AG09309 (cell line): ENCODE measurements at regions not wholly inside any gene's neighbourhood (a gene's known extent, or its start where the extent isn't known, plus 50 kb on each side); places are given as distances from the start of the nearest gene placed in this dataset.

Experiments
- DNase-seq: peaks from one replicate; pipeline ENCODE4 v3.0.0-alpha.2; 2010; ENCODE audit warnings: low read depth
- H3K4me3 ChIP-seq: 2 replicates; pipeline ENCODE4 v1.5.1; 2011; ENCODE audit warnings: mild to moderate bottlenecking, low read depth, low read length, moderate library complexity; ENCODE audit not compliant: control insufficient read depth
- TF ChIP-seq, protein P1 (sequence below): IDR thresholded peaks from 2 replicates; pipeline ENCODE4 v1.5.1; 2011; ENCODE audit warnings: mild to moderate bottlenecking, low read depth, low read length, inconsistent platforms; ENCODE audit not compliant: insufficient read depth, control insufficient read depth; ENCODE audit errors: missing control alignments

DNA sequence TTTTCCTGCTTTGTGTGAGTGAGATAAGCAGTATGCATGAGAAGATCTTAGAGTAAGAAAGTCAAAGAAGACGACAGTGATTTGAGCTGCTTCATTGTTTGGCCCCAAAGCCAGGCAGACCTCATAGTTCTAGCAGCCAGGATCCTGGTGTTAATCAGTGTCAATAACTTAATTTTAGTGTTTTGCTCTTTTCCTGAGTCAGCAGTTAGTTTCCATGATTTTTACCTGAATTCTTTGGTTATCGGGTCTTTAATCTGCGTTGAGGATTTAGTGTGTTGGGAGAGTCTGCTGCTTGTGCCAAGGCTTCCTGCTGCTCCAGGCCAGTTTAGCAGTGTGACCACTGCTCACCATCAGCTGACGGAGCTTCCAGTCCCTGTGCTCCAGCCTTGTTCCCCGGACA is 241.6 kb upstream of the SOX5 start:
- H3K4me3 ChIP-seq: no peak overlapping the region
- TF ChIP-seq, protein P1, sequence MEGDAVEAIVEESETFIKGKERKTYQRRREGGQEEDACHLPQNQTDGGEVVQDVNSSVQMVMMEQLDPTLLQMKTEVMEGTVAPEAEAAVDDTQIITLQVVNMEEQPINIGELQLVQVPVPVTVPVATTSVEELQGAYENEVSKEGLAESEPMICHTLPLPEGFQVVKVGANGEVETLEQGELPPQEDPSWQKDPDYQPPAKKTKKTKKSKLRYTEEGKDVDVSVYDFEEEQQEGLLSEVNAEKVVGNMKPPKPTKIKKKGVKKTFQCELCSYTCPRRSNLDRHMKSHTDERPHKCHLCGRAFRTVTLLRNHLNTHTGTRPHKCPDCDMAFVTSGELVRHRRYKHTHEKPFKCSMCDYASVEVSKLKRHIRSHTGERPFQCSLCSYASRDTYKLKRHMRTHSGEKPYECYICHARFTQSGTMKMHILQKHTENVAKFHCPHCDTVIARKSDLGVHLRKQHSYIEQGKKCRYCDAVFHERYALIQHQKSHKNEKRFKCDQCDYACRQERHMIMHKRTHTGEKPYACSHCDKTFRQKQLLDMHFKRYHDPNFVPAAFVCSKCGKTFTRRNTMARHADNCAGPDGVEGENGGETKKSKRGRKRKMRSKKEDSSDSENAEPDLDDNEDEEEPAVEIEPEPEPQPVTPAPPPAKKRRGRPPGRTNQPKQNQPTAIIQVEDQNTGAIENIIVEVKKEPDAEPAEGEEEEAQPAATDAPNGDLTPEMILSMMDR: no peak
- no peak for DNase-seq

- TF ChIP-seq, protein P1: no peak
- no peak overlapping the region for H3K4me3 ChIP-seq
- no peak for DNase-seq
These were observed 236.3 kb upstream of the SOX5 start for GRCh38 chr12:24185782-24186181.

GRCh38 chr12:24177889-24178288 is 228.4 kb upstream of the SOX5 start:
- no peak overlapping the region for H3K4me3 ChIP-seq
- TF ChIP-seq, protein P1: no peak
- no peak for DNase-seq

GRCh38 chr12:24175929-24176328 is 226.5 kb upstream of the SOX5 start:
- TF ChIP-seq, protein P1: no peak
- H3K4me3 ChIP-seq: no peak overlapping the region

GRCh38 chr12:24175284-24175683 is 225.8 kb upstream of the SOX5 start:
- no peak overlapping the region for H3K4me3 ChIP-seq
- DNase-seq: no peak

More at GRCh38 chr12:24175929-24176328, 226.5 kb upstream of the SOX5 start:
- no peak for DNase-seq

DNA sequence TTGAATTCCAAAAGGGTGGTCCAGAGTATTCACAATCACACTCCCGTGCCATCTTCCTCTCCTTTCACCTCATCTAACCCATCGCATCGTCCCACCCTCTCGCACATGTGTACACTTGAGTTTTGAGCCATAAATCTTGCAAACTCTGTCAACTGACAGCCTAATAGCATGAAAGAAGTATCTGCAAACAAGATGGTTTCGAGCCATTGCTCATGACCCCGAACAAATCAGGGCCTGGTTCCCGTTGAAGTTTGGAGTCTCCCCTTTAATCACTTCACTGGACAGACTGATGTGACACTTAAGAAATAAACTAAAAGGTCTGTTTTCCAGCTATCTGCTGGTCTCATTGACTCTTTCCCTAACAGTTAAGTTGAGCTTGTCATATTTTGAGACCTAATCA is 223.6 kb upstream of the SOX5 start:
- TF ChIP-seq, protein P1: no peak
- DNase-seq: no peak

More at GRCh38 chr12:24175284-24175683, 225.8 kb upstream of the SOX5 start:
- TF ChIP-seq, protein P1: no peak

DNA sequence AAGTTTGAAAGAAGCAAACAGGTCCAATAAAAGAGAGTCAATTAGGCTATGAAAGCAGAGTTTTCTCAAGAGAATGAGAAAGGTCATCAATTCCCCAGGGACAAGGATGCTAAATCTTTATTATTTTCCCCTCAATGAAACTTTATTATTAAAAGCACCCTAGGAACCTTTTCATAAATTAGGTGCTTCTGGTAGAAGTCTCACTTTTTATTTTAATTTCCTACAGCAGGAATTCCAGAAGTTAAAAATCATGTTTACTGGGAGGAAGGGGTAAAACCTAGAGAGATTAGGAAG is 223.2 kb upstream of the SOX5 start:
- TF ChIP-seq, protein P1: no peak
- H3K4me3 ChIP-seq: no peak overlapping the region

More for the DNA sequence above, 223.6 kb upstream of the SOX5 start:
- no peak overlapping the region for H3K4me3 ChIP-seq

More for the DNA sequence above, 223.2 kb upstream of the SOX5 start:
- DNase-seq: no peak
